Hepatocyte (in vitro differentiated cells): ENCODE measurements at regions not wholly inside any gene's neighbourhood (a gene's known extent, or its start where the extent isn't known, plus 50 kb on each side); places are given as distances from the start of the nearest gene placed in this dataset.

Source experiments
- CTCF ChIP-seq: fragments of 200-600 bp; sonication (generic); IDR thresholded peaks from 2 replicates; pipeline ENCODE4 v1.5.1; 2016; ENCODE audit warnings: antibody characterized with exemption, mild to moderate bottlenecking; ENCODE audit not compliant: poor library complexity
- EZH2 ChIP-seq: fragments of 200-600 bp; sonication (generic); IDR thresholded peaks from 2 replicates; pipeline ENCODE4 v1.6.1; 2016; ENCODE audit warnings: antibody characterized with exemption, mild to moderate bottlenecking, borderline replicate concordance
- EZH2phosphoT487 ChIP-seq: fragments of 200-600 bp; sonication (generic); IDR thresholded peaks from one replicate; pipeline ENCODE4 v1.6.1; 2018; ENCODE audit warnings: antibody characterized with exemption, mild to moderate bottlenecking, low read depth, moderate library complexity; ENCODE audit not compliant: unreplicated experiment, severe bottlenecking

DNA sequence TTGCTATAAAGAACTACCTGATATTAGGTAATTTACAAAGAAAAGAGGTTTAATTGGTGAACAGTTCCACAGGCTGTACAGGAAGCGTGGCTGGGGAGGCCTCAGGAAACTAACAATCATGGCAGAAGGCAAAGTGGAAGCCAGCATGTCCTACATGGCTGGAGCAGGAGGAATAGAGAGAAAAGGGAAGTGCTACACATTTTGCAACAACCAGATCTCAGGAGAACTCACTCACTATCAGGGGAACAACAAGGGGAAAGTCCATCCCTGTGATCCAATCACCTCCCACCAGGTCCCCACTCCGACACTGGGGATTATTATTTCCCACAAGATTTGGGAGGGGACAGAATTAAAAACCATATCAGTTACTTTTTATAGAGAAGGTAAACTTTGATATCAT, 273.5 kb upstream of the MMADHC start:
- TF ChIP-seq EZH2 = no peak
- no peak for TF ChIP-seq CTCF
- no peak for TF ChIP-seq EZH2phosphoT487
